Middle frontal gyrus (tissue), 1 donor: ENCODE measurements at regions not wholly inside any gene's neighbourhood (a gene's known extent, or its start where the extent isn't known, plus 50 kb on each side); places are given as distances from the start of the nearest gene placed in this dataset.

Source experiments
- DNase-seq: peaks from one replicate; pipeline ENCODE4 v3.0.0-alpha.2; 2015; ENCODE audit warnings: low spot score; ENCODE audit errors: extremely low spot score

- DNase-seq = no peak
These were observed 57.1 kb upstream of the VSTM2A start for GRCh38 chr7:54485044-54485443.
